Breast epithelium (tissue), 4 donors: ENCODE measurements at regions not wholly inside any gene's neighbourhood (a gene's known extent, or its start where the extent isn't known, plus 50 kb on each side); places are given as distances from the start of the nearest gene placed in this dataset.

Experiments used
- DNase-seq, 2 donors: peaks; one replicate each; pipeline ENCODE4 v3.0.0-alpha.2; 2019; ENCODE audit warnings: low spot score in 2 of 2
- H3K27ac ChIP-seq, 2 donors: fragments of 200-600 bp; sonication (generic) in 1 of 2; one replicate each; pipeline ENCODE4 v1.5.1; 2016 to 2019; ENCODE audit warnings: mild to moderate bottlenecking in 1 of 2
- H3K27me3 ChIP-seq, 2 donors: fragments of 200-600 bp; sonication (generic) in 1 of 2; one replicate each; pipeline versions ENCODE4 v1.5.1 to v1.6.0; 2017 to 2019; ENCODE audit warnings: control low read depth in 1 of 2, mild to moderate bottlenecking in 1 of 2
- H3K36me3 ChIP-seq: fragments of 200-600 bp; one replicate; pipeline ENCODE4 v1.5.1; 2019
- H3K4me1 ChIP-seq, 2 donors: fragments of 200-600 bp; sonication (generic); one replicate each; pipeline ENCODE4 v1.5.1; 2016 to 2019; ENCODE audit warnings: control low read depth in 1 of 2
- H3K4me3 ChIP-seq, 3 donors: fragments of 200-600 bp; sonication (generic); 1 replicate in 2 of 3; 2 replicates in 1 of 3; pipeline ENCODE4 v1.5.1; 2016 to 2019; ENCODE audit warnings: mild to moderate bottlenecking in 3 of 3, moderate library complexity in 2 of 3
- H3K9me3 ChIP-seq, 2 donors: fragments of 200-600 bp; sonication (generic) in 1 of 2; one replicate each; pipeline ENCODE4 v1.5.1; 2016 to 2019; ENCODE audit warnings: control low read depth in 1 of 2
- POLR2A ChIP-seq: fragments of 450-650 bp; IDR thresholded peaks from one replicate; pipeline ENCODE4 v1.6.1; 2016; ENCODE audit warnings: antibody characterized with exemption, mild to moderate bottlenecking, moderate library complexity
- POLR2AphosphoS5 ChIP-seq, 3 donors: sonication (generic); formaldehyde crosslinking; IDR thresholded peaks; one replicate each; pipeline ENCODE4 v1.6.1; 2017; ENCODE audit warnings: antibody characterized with exemption in 3 of 3
- intact Hi-C: fragments of 100-400 bp; cut with DNase I; formaldehyde crosslinking; loops from one replicate; pipeline ENCODE4 v1.15.1; 2023; ENCODE audit warnings: low total_unique reads
- TF ChIP-seq, protein P1 (sequence below), 3 donors: fragments of 450-650 bp; IDR thresholded peaks; one replicate each; pipeline ENCODE4 v1.5.1; 2016 to 2017; ENCODE audit warnings: antibody characterized with exemption in 3 of 3, mild to moderate bottlenecking in 3 of 3, moderate library complexity in 3 of 3

DNA sequence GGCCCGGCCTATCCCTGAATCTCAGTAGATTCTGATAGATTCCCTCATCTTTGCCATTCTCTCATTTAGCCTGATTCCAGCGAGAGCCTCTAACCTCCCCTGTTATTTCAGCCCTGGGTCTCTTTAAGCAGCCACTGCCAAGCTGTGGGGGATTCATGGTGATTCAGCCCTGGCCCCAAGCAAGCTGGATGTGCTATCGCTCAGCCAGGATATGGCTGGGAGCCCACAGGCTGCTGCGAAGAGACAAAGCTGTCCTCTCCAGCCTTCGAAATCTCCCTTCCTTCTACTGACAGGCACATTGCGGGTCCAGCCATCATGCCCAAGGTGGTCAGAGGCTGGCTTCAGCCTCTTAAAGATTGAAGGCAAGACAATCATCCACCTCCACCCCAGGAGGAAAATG, 394.1 kb downstream of the SOX9 start:
- Histone ChIP-seq H3K27ac (no peak overlapping the region), H3K4me1 (no peaks in the 10 kb centered on the region)
- DNase-seq, result no peak

DNA sequence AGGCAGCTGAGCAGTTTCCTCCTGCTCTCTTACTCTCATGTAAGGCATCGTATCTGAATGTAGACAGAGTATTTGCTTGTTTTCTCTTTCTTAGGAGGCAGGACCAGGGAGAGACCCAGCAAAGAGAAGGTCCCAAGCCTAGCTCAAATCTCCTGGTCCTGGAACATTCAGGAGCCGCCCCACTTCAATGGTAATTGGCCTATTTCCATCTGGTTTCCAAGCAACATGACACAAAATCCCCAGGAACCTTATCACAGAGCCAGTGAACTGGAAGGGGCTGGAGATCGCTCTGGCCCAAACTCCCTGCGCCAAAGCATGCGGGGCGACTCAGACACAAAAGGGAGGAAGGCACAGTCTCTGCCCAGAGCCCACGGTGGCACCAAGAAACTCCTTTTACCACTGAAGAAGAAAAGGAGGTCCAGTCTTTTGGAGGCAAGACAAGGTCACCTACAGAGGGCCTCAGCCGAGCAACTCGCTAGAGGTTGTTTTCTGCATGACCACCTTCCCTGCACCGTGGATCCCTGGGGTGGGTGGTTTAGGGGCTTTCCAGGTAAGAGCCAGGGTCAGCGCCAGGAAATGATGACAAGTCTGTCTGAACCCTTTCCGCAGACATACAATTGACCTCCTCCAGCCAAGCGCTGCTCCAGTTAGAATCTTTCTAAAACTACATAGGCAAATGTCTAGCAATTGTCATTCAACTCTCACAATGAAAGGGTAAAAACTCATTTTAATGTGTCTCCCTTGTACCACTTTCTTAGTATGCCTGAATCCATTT, 394.7 kb downstream of the SOX9 start:
- intact Hi-C loops, result no loop called here
- no peaks in the 10 kb centered on the region for H3K27me3 ChIP-seq
- H3K9me3 ChIP-seq, result no peaks in the 10 kb centered on the region
- TF ChIP-seq, protein P1, sequence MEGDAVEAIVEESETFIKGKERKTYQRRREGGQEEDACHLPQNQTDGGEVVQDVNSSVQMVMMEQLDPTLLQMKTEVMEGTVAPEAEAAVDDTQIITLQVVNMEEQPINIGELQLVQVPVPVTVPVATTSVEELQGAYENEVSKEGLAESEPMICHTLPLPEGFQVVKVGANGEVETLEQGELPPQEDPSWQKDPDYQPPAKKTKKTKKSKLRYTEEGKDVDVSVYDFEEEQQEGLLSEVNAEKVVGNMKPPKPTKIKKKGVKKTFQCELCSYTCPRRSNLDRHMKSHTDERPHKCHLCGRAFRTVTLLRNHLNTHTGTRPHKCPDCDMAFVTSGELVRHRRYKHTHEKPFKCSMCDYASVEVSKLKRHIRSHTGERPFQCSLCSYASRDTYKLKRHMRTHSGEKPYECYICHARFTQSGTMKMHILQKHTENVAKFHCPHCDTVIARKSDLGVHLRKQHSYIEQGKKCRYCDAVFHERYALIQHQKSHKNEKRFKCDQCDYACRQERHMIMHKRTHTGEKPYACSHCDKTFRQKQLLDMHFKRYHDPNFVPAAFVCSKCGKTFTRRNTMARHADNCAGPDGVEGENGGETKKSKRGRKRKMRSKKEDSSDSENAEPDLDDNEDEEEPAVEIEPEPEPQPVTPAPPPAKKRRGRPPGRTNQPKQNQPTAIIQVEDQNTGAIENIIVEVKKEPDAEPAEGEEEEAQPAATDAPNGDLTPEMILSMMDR (IDR thresholded peaks at IDR 0.05), result no peak
- TF ChIP-seq POLR2A, result no peak
- no peak for TF ChIP-seq POLR2AphosphoS5 (IDR thresholded peaks at IDR 0.05)
- no peak overlapping the region for H3K4me3 ChIP-seq
- no peaks in the 10 kb centered on the region for H3K36me3 ChIP-seq
- H3K27ac ChIP-seq, result no peak overlapping the region
- no peaks in the 10 kb centered on the region for H3K4me1 ChIP-seq
- no peak for DNase-seq

More for the DNA sequence above, 394.1 kb downstream of the SOX9 start:
- Histone ChIP-seq H3K4me3 (no peak overlapping the region), H3K9me3 (no peaks in the 10 kb centered on the region), H3K36me3 (no peaks in the 10 kb centered on the region), H3K27me3 (no peaks in the 10 kb centered on the region)
- TF ChIP-seq POLR2A (no peak), POLR2AphosphoS5 (IDR thresholded peaks at IDR 0.05) (no peak)
- TF ChIP-seq, protein P1 (IDR thresholded peaks at IDR 0.05), result no peak
- intact Hi-C loops, result no loop called here

DNA sequence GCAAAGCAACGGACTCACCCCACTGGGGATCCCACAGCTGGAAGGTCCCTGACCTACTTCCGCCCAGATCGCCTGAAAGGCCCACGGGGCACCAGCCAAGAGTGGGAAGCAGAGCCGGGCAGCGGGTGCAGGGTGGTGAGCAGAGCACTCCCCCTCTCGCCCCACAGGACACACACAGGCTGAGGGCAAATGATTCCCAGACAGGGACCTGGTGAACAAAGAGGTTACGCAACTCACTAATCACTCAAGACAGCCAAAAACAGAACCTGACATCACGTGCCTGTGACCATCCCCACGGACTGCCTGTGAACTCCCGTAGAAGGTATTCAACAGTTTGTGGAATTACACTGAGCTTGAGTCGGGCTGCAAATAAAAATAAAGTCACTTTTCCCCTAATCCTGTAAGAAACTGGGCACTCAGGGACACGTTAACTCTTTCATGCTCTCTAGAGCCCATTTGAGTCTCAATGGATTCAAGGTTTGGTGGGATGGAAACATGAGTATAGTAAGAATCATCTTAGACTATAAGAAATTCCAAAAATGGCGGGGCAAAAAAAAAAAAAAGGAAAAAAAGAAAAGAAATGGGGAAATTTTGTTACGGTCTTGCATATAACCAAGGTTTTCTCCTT, 396.1 kb downstream of the SOX9 start:
- Histone ChIP-seq H3K4me1 (no peaks in the 10 kb centered on the region), H3K4me3 (no peak overlapping the region), H3K36me3 (no peaks in the 10 kb centered on the region), H3K27ac (no peak overlapping the region), H3K9me3 (no peaks in the 10 kb centered on the region), H3K27me3 (no peaks in the 10 kb centered on the region)
- no peak for DNase-seq
- intact Hi-C loops, result no loop called here
- TF ChIP-seq POLR2AphosphoS5 (IDR thresholded peaks at IDR 0.05) (no peak), POLR2A (no peak)
- TF ChIP-seq, protein P1 (IDR thresholded peaks at IDR 0.05), result no peak

DNA sequence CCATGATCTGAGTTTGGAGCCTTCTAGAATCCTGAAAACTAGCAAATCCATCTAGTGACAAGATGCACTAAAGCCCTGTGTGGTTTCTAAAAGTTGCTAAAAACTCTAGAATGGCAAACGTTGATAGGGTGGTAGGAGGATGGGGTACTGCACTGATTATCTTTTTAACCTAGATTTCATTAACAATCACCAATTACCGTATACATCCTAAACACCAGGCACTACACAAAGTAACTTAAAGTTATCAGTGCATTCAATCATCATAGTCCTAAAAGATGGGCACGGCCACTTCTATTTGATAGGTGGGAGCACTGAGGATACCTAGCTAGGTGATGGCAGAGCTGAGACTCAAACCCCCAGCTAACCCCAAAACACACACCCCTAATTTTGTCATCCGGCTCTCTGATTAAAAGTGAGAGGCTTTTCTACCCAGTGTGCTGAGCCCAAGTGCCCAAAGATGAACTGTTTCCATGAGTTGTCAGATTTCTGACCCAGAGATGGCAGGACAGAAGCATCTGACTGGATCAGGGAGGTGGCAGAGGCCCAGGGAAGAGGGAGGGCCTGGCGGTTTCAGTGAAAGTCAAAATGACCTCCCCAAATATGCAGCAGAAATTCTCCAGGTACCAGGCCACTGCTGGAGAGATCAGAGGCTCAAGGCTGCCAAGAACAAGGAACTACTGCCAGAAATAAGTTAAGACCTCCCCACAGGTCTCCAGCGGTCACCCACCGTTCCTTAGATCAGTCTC, 396.8 kb downstream of the SOX9 start:
- H3K27ac ChIP-seq, result peak overlapping the region in 1 of 2 donors; percentile 22
- H3K9me3 ChIP-seq, result no peaks in the 10 kb centered on the region
- no peaks in the 10 kb centered on the region for H3K36me3 ChIP-seq
- no peak for DNase-seq
- no peaks in the 10 kb centered on the region for H3K4me1 ChIP-seq
- H3K4me3 ChIP-seq, result no peak overlapping the region
- TF ChIP-seq POLR2AphosphoS5 (IDR thresholded peaks at IDR 0.05), result no peak
- TF ChIP-seq, protein P1 (IDR thresholded peaks at IDR 0.05), result no peak
- no peak for TF ChIP-seq POLR2A
- H3K27me3 ChIP-seq, result no peaks in the 10 kb centered on the region
- intact Hi-C loops, result no loop called here
